Iris pigment epithelial cell (primary cell): ENCODE measurements at regions not wholly inside any gene's neighbourhood (a gene's known extent, or its start where the extent isn't known, plus 50 kb on each side); places are given as distances from the start of the nearest gene placed in this dataset.
"Not testable (repeated sequence)": the region's sequence is repeated elsewhere in the genome, so short reads cannot be mapped to it uniquely, and the experiment has no call there.

Experiments
- DNase-seq: peaks from one replicate; pipeline ENCODE4 v3.0.0-alpha.2; 2011; ENCODE audit warnings: low read depth

- no peak for DNase-seq
These were observed 351.7 kb downstream of the NPIPA8 start for GRCh38 chr16:17984810-17985209.

DNA sequence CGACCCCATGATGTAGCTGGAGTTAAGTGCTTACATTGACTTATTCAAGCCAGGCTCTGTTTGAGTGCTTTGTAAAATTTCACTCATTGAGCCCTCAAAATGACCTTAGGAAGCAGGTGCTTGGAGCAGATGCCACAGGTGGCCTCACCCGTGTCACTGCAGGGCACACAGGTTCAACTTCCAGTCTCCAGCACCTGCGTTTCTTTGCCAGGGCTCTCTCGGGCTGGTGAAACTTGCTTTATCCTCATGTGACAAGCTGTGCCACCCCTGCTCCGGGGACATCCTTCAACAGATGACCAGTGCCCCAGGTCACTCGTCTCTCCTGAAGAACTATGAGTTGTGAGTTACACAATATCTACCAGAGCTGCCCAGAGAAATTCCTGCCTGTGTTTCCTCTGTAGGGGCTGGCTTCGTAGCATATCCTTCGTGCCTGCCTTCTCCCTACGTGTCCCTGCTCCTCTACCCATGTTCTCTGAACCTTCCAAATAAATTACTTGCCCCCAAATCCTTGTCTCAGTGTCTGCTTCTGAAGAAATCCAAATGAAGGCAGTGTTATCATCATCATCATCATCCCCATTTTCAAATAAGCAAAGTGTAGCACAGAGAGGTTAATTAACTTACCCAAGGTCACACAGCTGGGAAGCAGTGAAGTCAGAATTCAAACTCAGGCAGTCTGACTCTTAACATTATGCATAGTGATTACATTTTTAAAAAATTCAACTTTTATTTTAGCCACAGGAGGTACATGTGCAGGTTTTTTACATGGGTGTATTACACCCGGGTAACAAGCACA lies 352.5 kb downstream of the NPIPA8 start:
- no peak for DNase-seq

- DNase-seq, result no peak
These were observed 353.4 kb downstream of the NPIPA8 start for GRCh38 chr16:17983114-17983513.

DNA sequence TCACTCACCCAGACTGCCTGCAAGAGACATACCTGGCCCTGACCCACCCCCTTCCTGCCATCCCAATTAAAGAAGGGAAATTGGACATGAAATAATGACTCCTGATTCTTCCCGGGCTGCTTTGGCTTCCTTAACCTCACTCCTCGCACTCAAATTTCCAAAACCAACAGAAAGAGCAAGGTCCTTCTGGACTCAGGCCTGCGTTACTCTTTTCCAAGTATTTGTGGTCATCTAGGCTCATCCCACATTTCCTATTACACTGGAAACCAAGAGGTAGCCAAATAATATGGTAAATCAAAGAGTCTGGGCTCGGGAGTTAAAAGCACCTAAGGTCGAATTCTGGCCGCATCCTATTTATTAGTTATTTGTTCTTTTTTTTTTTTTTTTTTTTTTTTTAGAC lies 359.3 kb downstream of the NPIPA8 start:
- DNase-seq, result no peak

GRCh38 chr16:17972460-17972943 lies 364.0 kb downstream of the NPIPA8 start:
- DNase-seq, result no peak

DNA sequence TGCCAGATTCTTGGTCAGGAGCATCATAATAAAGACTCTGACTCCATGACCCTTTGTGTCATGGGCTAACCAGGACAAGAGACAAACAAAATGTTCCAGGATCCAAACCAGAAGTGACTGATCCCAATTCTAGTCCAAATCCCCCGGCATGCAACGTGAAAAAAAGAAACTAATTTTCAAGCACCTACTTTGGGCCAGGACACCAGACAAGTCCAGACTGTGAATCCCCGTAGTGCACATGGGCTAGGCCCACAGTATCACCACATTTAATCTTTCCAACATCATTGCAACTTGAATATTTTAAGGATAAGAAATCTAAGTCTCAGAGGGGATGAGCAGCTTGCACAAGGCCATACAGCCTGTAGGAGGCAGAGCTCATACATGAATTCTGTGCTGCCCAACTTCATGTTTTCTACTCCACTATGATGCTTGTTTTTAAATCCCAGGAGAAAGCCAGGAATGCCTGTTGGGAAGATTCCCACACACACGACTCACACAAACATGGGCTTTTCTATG lies 365.7 kb downstream of the NPIPA8 start:
- DNase-seq, result no peak

- no peak for DNase-seq
These were observed 366.3 kb downstream of the NPIPA8 start for GRCh38 chr16:17970157-17970765.

DNA sequence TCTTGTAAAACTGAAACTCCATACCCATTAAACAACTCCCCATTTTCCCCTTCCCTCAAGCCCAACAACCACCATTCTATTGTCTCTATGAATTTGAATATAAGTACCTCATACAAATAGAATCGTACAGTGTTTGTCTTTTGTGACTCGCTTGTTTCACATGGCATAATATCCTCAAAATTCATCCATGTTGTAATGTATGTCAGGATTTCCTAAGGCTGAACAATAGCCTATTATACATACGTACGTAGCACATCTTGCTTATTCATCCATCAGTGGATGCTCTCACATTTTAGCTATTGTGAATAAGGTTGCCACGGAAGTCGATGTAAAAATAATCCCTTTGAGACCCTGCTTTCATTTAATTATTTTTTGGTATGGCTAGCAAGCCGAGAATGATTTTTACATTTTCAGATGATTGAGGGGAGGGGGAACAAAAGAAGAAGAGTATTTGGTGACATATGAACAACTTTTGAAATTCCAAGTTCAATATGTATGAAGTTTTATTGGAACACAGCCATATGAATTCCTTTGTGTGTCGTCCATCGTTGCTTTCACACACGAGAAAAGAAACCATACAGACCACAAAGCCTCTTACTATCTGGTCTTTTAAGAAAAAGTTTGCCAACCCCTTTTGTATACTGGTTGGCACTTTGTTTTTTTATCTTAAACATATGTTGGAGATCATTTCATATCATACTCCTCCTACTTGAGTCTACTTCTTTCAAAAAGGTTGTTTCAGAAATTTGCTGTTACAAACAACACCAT lies 371.2 kb downstream of the NPIPA8 start:
- DNase-seq, result no peak

- DNase-seq, result no peak
These were observed 372.3 kb downstream of the NPIPA8 start for GRCh38 chr16:17964196-17964595.

GRCh38 chr16:17963185-17963836 lies 373.2 kb downstream of the NPIPA8 start:
- DNase-seq, result no peak

- no peak for DNase-seq
These were observed 373.8 kb downstream of the NPIPA8 start for GRCh38 chr16:17962726-17963125.

DNA sequence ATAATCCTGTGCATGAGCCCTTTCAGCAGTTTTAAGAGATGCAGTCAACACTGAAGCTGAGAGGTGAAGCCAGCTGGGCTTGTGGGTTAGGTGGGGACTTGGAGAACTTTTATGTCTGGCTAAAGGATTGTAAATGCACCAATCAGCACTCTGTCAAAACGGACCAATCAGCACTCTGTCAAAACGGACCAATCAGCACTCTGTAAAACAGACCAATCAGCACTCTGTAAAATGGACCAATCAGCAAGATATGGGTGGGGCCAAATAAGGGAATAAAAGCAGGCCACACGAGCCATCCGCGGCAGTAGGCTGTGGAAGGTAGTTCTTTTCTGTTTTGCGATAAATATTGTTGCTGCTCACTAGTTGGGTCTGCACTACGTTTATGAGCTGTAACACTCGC lies 374.7 kb downstream of the NPIPA8 start:
- not testable (repeated sequence) for DNase-seq

DNA sequence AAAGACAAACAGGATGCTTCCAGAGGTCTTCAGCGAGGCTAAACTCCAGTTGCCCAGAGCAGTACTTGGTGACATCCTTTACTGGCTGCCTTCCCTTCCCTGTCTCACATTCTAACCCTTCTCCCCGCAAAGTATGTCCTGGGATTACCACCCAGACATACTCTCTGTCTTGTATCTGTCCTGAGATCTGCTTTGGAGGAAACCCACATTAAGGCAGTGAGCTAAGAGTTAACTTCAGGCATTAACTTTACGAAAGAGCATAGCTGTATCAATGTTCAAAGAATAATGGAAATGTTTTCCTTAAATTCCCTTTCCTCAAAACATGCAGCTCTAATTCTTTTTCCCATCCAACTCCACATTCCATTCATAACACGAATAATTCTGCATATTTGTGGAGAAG lies 385.2 kb downstream of the NPIPA8 start:
- DNase-seq, result no peak

DNA sequence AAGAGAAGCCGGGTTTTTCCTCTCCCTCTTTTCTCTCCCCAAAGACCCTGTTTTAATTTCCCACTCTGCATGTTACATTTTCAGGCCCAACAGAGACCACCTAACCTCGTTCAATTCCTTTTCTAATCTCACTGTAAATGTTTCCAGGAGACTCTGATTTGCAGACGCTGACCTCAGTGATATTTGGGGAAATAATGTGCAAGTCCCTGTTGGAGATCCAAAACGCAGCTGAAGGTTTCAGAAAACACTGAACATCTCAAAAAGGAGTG lies 386.6 kb downstream of the NPIPA8 start:
- DNase-seq, result no peak

DNA sequence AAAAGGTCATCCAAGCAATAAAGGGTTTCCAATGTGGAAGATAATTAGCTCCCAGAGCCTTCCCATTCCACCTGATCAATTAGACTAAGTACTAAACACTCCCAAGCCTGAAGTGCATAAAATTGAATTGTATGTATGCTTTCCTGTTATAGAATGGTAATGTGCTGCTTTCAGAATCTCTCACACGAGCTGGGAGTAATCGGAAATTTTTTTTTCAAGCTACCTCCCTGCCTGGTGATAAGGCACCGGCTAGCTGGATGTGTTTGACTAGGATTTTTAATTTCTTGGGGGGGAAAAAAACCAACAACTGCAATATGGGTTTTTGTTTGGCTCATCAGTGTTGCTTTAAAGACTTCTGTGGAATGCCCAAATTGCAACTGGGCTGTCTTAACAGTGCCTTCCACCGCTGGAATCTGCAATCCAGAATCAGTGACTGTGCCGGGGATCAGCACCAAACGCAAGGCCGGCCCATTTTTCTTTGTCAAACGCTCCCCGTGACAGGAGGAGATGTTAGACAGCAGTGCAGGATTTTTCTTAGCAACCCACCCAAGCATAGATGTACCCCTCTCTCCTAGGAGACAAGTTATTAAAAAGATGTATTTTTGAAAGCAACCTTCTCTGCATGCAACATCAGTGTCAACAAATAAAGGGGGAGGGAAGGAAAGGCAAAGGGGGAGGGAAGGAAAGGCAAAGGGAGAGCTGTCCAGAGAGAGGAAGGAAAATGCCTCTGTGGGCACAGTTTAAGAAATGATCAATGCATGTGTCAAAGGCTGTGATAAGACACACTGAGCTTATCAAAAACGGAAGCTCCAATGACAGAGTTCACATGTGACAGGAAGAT lies 387.2 kb downstream of the NPIPA8 start:
- no peak for DNase-seq

DNA sequence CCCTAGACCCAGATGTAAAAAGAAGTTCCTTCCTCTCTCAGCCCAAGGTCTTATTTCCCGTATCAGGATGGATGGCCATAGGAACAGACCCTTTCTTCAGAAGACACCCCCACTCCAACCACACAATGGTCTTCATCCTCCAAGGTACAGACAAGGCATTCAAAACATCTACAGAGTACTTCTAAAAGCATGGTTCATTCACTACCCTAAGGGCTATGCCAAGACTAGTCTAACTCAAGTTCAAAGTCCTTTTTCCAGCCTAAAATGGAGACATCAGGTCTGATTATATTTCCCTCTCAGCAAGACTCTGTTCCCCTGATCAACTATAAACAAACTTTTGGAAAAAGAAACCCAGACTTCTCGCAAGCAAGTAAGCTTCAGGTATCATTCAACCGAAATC lies 388.9 kb downstream of the NPIPA8 start:
- no peak for DNase-seq

DNA sequence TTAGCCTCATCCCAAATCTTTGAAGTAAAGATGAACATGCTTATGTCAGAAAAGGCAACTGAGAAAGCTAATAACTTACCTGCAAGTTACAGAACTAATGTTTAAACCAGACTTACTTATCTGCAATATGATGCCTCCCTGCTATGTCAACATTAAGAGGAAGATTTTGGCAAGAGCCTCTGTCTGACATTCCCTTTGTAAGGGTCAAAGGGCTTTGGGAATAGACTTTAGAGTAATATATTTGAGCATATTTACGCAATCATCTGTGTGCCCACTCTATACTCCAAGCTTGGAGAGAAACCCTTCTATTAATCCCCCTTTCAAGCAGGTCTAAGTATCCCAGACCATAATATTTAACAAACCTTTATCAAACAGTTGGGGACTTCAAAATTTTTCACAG lies 389.4 kb downstream of the NPIPA8 start:
- no peak for DNase-seq

DNA sequence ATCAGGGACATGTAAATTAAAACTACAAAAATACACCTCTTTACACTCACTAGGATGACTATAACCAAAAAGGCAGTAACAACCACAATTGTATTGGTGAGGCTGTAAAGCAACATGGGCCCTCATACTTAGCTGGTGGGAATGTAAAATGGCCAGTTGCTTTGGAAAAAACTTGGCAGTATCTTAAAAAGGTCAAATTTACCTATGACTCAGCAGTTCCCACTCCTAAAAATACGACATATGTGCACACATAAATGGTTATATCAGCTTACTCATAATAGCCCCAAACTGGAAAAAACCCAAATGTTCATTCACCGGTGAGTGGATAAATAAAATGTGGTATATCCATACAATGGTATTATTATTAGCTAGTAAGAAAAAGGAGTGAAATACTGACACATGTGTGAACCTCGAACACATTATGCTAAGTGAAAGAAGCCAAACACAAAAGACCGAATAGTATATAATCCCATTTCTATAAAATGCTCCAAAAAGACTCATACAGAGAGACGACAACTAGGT lies 391.4 kb downstream of the NPIPA8 start:
- DNase-seq, result no peak

DNA sequence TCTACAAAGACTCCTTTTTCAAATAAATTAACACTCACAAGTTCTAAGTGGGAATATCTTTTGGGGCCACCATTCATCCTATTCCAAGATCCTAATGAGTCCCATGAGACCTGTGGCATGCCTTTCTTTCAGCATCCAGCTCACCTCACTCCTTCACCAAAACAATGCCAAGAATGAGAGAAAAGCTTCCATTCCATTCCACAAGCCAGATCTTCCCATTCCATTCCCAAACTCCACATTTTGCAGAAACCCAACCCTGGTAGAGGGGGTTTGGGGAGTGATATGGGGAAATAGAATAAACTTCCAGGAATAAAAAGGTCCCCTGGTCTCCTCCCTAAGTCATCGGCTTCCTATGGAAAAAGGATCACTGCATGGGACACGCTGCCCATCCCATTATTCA lies 392.2 kb downstream of the NPIPA8 start:
- DNase-seq, result no peak

DNA sequence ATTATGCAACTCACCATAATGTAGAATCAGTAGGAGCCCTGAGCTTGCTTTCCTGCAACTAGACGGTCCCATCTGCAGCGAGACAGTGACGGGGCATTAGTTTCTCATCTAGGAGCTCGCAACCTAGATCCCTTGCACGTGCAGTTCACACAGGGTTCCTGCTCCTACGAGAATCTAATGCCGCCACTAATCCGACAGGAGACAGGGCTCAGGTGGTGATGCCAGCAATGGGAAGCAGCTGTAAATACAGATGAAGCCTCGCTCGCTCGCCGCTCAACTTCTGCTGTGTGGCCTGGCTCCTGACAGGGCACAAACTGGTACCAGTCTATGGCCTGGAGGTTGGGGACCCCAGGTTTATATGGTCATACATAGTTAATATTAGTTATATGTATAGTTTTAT lies 394.5 kb downstream of the NPIPA8 start:
- DNase-seq, result no peak
